ENCODE measurements at regions not wholly inside any gene's neighbourhood (a gene's known extent, or its start where the extent isn't known, plus 50 kb on each side); places are given as distances from the start of the nearest gene placed in this dataset.

GRCh38 chr12:33041562-33041961 is 145.0 kb upstream of the PKP2 start:
- TF ChIP-seq EZH2 (IDR thresholded peaks at IDR 0.05) (no peak), MAX (IDR thresholded peaks at IDR 0.05) (no peak), CTCF (IDR thresholded peaks at IDR 0.05 in 2 of 3, conservative IDR thresholded peaks at IDR 0.05 in 1 of 3; ENCODE audit: borderline replicate concordance in 1 of 3, insufficient read depth in 1 of 3, low read depth in 2 of 3, low read length in 2 of 3) (no peak), YY1 (IDR thresholded peaks at IDR 0.05; ENCODE audit: extremely low read depth, insufficient replicate concordance, low read depth, low read length) (no peak), ZBTB33 (IDR thresholded peaks at IDR 0.05; ENCODE audit: extremely low read depth, insufficient replicate concordance, low read length) (no peak)
